HG03354 (cell line): ENCODE measurements at regions not wholly inside any gene's neighbourhood (a gene's known extent, or its start where the extent isn't known, plus 50 kb on each side); places are given as distances from the start of the nearest gene placed in this dataset.

Experiments
- ATAC-seq: cut with Tn5 transposase; IDR thresholded peaks from one replicate; pipeline ENCODE4 v1.9.1; 2021; ENCODE audit warnings: mild to moderate bottlenecking; ENCODE audit not compliant: unreplicated experiment, poor library complexity, severe bottlenecking

- no peak for ATAC-seq
Measured at GRCh38 chr13:99864627-99864990, 107.0 kb downstream of the ZIC5 start.

GRCh38 chr13:99863789-99864626 is 107.6 kb downstream of the ZIC5 start:
- ATAC-seq: no peak

- ATAC-seq: no peak
Measured at GRCh38 chr13:99862244-99862643, 109.3 kb downstream of the ZIC5 start.

GRCh38 chr13:99861771-99862170 is 109.8 kb downstream of the ZIC5 start:
- ATAC-seq: no peak

GRCh38 chr13:99860745-99861144 is 110.8 kb downstream of the ZIC5 start:
- ATAC-seq: no peak

GRCh38 chr13:99859178-99860177 is 112.1 kb downstream of the ZIC5 start:
- ATAC-seq: no peak

- no peak for ATAC-seq
Measured at GRCh38 chr13:99857738-99858137, 113.8 kb downstream of the ZIC5 start.

- ATAC-seq: no peak
Measured at GRCh38 chr13:99855526-99856420, 115.8 kb downstream of the ZIC5 start.

GRCh38 chr13:99854366-99854765 is 117.2 kb downstream of the ZIC5 start:
- ATAC-seq: no peak

- ATAC-seq: no peak
Measured at GRCh38 chr13:99847318-99847750, 124.2 kb downstream of the ZIC5 start.

GRCh38 chr13:99845161-99845874 is 126.2 kb downstream of the ZIC5 start:
- no peak for ATAC-seq

- ATAC-seq: no peak
Measured at GRCh38 chr13:99844421-99844820, 127.1 kb downstream of the ZIC5 start.

- ATAC-seq: no peak
Measured at GRCh38 chr13:99843872-99844271, 127.7 kb downstream of the ZIC5 start.

- ATAC-seq: no peak
Measured at GRCh38 chr13:99842405-99842804, 129.2 kb downstream of the ZIC5 start.

GRCh38 chr13:99836291-99836690 is 135.3 kb downstream of the ZIC5 start:
- no peak for ATAC-seq

GRCh38 chr13:99835442-99835841 is 136.1 kb downstream of the ZIC5 start:
- ATAC-seq: no peak

GRCh38 chr13:99834246-99834645 is 137.3 kb downstream of the ZIC5 start:
- ATAC-seq: no peak

- ATAC-seq: no peak
Measured at GRCh38 chr13:99832347-99832746, 139.2 kb downstream of the ZIC5 start.

- ATAC-seq: no peak
Measured at GRCh38 chr13:99830931-99831330, 140.6 kb downstream of the ZIC5 start.
